CD4-positive, alpha-beta T cell treated with Interleukin-6 for 4 hours (primary cell): ENCODE measurements at regions not wholly inside any gene's neighbourhood (a gene's known extent, or its start where the extent isn't known, plus 50 kb on each side); places are given as distances from the start of the nearest gene placed in this dataset.
"Not testable (repeated sequence)": the region's sequence is repeated elsewhere in the genome, so short reads cannot be mapped to it uniquely, and the experiment has no call there.

Source experiments
- DNase-seq: peaks from one replicate; pipeline ENCODE4 v3.0.0-alpha.2; 2020; ENCODE audit warnings: mixed read lengths

- DNase-seq: no peak
Observed at GRCh38 chr1:58249737-58250586, 296.6 kb downstream of the OMA1 start.

GRCh38 chr1:58249388-58249736 is 297.2 kb downstream of the OMA1 start:
- no peak for DNase-seq

GRCh38 chr1:58248791-58249190 is 297.7 kb downstream of the OMA1 start:
- no peak for DNase-seq

- no peak for DNase-seq
Observed at GRCh38 chr1:58248072-58248471, 298.5 kb downstream of the OMA1 start.

- no peak for DNase-seq
Observed at GRCh38 chr1:58246549-58246948, 300.0 kb downstream of the OMA1 start.

GRCh38 chr1:58244872-58245271 is 301.7 kb downstream of the OMA1 start:
- no peak for DNase-seq

GRCh38 chr1:58238846-58239245 is 307.7 kb downstream of the OMA1 start:
- no peak for DNase-seq

GRCh38 chr1:58233729-58234128 is 312.8 kb downstream of the OMA1 start:
- no peak for DNase-seq

- no peak for DNase-seq
Observed at GRCh38 chr1:58231204-58231603, 315.3 kb downstream of the OMA1 start.

GRCh38 chr1:58227604-58228003 is 318.9 kb downstream of the OMA1 start:
- no peak for DNase-seq

GRCh38 chr1:58223522-58223921 is 323.0 kb downstream of the OMA1 start:
- DNase-seq: no peak

- no peak for DNase-seq
Observed at GRCh38 chr1:58220836-58221472, 325.6 kb downstream of the OMA1 start.

GRCh38 chr1:58216169-58216568 is 330.4 kb downstream of the OMA1 start:
- not testable (repeated sequence) for DNase-seq

- no peak for DNase-seq
Observed at GRCh38 chr1:58214674-58215073, 331.9 kb downstream of the OMA1 start.

- DNase-seq: no peak
Observed at GRCh38 chr1:58211869-58212268, 334.7 kb downstream of the OMA1 start.

GRCh38 chr1:58209575-58209974 is 337.0 kb downstream of the OMA1 start:
- DNase-seq: no peak

- no peak for DNase-seq
Observed at GRCh38 chr1:58206749-58207148, 339.8 kb downstream of the OMA1 start.

- no peak for DNase-seq
Observed at GRCh38 chr1:58204284-58204683, 342.2 kb downstream of the OMA1 start.

GRCh38 chr1:58201492-58202106 is 344.9 kb downstream of the OMA1 start:
- no peak for DNase-seq

GRCh38 chr1:58200437-58200836 is 346.1 kb downstream of the OMA1 start:
- no peak for DNase-seq

GRCh38 chr1:58197811-58198210 is 348.7 kb downstream of the OMA1 start:
- no peak for DNase-seq

- no peak for DNase-seq
Observed at GRCh38 chr1:58190267-58190988, 356.1 kb downstream of the OMA1 start.

GRCh38 chr1:58189453-58189852 is 357.1 kb downstream of the OMA1 start:
- DNase-seq: no peak
